B cell (primary cell): ENCODE measurements at regions not wholly inside any gene's neighbourhood (a gene's known extent, or its start where the extent isn't known, plus 50 kb on each side); places are given as distances from the start of the nearest gene placed in this dataset.

Experiments
- ATAC-seq: fragments of 200-7000 bp; cut with Tn5 transposase; one replicate; pipeline ENCODE4 v1.10.0; 2021; ENCODE audit warnings: low read depth, mild to moderate bottlenecking, moderate number of reproducible peaks, moderate library complexity
- CTCF ChIA-PET: fragments of 350-600 bp; sonication (Branson Sonifier 250); formaldehyde crosslinking; loops from one replicate; lab custom pipeline; 2021; ENCODE audit warnings: antibody characterized with exemption, inconsistent platforms; lab: Charles Lee
- POLR2A ChIA-PET: fragments of 350-600 bp; sonication (Branson Sonifier 250); formaldehyde crosslinking; loops from one replicate; lab custom pipeline; 2021; ENCODE audit warnings: antibody characterized with exemption; lab: Charles Lee
- DNase-seq: peaks from one replicate; pipeline ENCODE4 v3.0.0; 2013
- H2AFZ ChIP-seq: 2 replicates; pipeline ENCODE4 v1.6.1; 2012; ENCODE audit warnings: mild to moderate bottlenecking, low read depth, low read length; ENCODE audit not compliant: insufficient read depth, poor library complexity, severe bottlenecking
- H3K27ac ChIP-seq, 2 donors: 1 replicate in 1 of 2; 2 replicates in 1 of 2; pipeline ENCODE4 v1.5.1; 2012 to 2013; ENCODE audit warnings: low read length in 2 of 2, mild to moderate bottlenecking in 2 of 2, moderate library complexity in 1 of 2
- H3K27me3 ChIP-seq, 4 experiments: fragments of 200-600 bp in 1 of 4; sonication (generic) in 1 of 4; replicated peaks in 1 of 4; 1 replicate in 2 of 4; 2 replicates in 2 of 4; pipeline versions ENCODE4 v1.6.1 to v1.7.0; 2013 to 2016; ENCODE audit warnings: low read length in 3 of 4, mild to moderate bottlenecking in 2 of 4, mixed read lengths in 1 of 4, moderate library complexity in 1 of 4; ENCODE audit not compliant: insufficient read depth in 4 of 4, control insufficient read depth in 3 of 4; ENCODE audit errors: control extremely low read depth in 1 of 4
- H3K36me3 ChIP-seq, 2 experiments: replicated peaks in 1 of 2; 1 replicate in 1 of 2; 2 replicates in 1 of 2; pipeline versions ENCODE4 v1.6.1 to v1.7.1; 2013; ENCODE audit warnings: low read length in 1 of 2; ENCODE audit not compliant: insufficient read depth in 2 of 2, control insufficient read depth in 1 of 2; ENCODE audit errors: control extremely low read depth in 1 of 2, extremely low read depth in 1 of 2
- H3K4me1 ChIP-seq, 2 donors: fragments of 200-600 bp in 1 of 2; sonication (generic) in 1 of 2; 1 replicate in 1 of 2; 2 replicates in 1 of 2; pipeline versions ENCODE4 v1.5.1 to v1.6.1; 2013 to 2017; ENCODE audit warnings: low read length in 2 of 2; ENCODE audit not compliant: control insufficient read depth in 2 of 2, insufficient read depth in 2 of 2
- H3K4me2 ChIP-seq: replicated peaks from 2 replicates; pipeline ENCODE3; 2012; ENCODE audit warnings: mild to moderate bottlenecking, low read depth, low read length; ENCODE audit not compliant: poor library complexity, severe bottlenecking
- H3K4me3 ChIP-seq, 5 experiments: fragments of 200-600 bp in 1 of 5; sonication (generic) in 1 of 5; 1 replicate in 3 of 5; 2 replicates in 2 of 5; pipeline versions ENCODE4 v1.5.1 to v1.7.0; 2011 to 2016; ENCODE audit warnings: low read length in 4 of 5, mild to moderate bottlenecking in 4 of 5, low read depth in 2 of 5, control low read depth in 1 of 5, moderate library complexity in 1 of 5; ENCODE audit not compliant: insufficient read depth in 1 of 5; ENCODE audit errors: control extremely low read depth in 1 of 5, extremely low read depth in 1 of 5
- H3K79me2 ChIP-seq: fragments of 200-600 bp; sonication (generic); one replicate; pipeline ENCODE4 v1.6.0; 2016; ENCODE audit warnings: low read length; ENCODE audit not compliant: control insufficient read depth, insufficient read depth
- H3K9ac ChIP-seq: fragments of 200-600 bp; sonication (generic); 2 replicates; pipeline ENCODE4 v1.6.1; 2017; ENCODE audit warnings: mild to moderate bottlenecking, low read length, moderate library complexity
- H3K9me3 ChIP-seq, 3 donors: one replicate each; pipeline versions ENCODE4 v1.6.1 to v1.7.1; 2013; ENCODE audit warnings: low read length in 2 of 3; ENCODE audit not compliant: control insufficient read depth in 2 of 3, insufficient read depth in 1 of 3; ENCODE audit errors: control extremely low read depth in 1 of 3
- H4K20me1 ChIP-seq: 2 replicates; pipeline ENCODE4 v1.6.0; 2012; ENCODE audit warnings: mild to moderate bottlenecking, low read length; ENCODE audit not compliant: insufficient read depth, control insufficient read depth, poor library complexity, severe bottlenecking
- H3K27ac Mint-ChIP-seq: one replicate; pipeline ENCODE4 v1.8.0; 2021; ENCODE audit warnings: mixed read lengths
- H3K27me3 Mint-ChIP-seq: one replicate; pipeline ENCODE4 v1.8.0; 2021; ENCODE audit warnings: mixed read lengths
- H3K4me1 Mint-ChIP-seq: one replicate; pipeline ENCODE4 v1.8.0; 2021; ENCODE audit warnings: mixed read lengths
- H3K4me3 Mint-ChIP-seq: one replicate; pipeline ENCODE4 v1.8.0; 2021; ENCODE audit warnings: mixed read lengths
- H3K9me3 Mint-ChIP-seq: one replicate; pipeline ENCODE4 v1.8.0; 2022; ENCODE audit warnings: mixed read lengths; ENCODE audit not compliant: insufficient read depth
- EZH2 ChIP-seq: IDR thresholded peaks from 2 replicates; pipeline ENCODE4 v1.6.1; 2012; ENCODE audit warnings: borderline replicate concordance, low read depth, mild to moderate bottlenecking, moderate library complexity, low read length; ENCODE audit not compliant: insufficient read depth, poor library complexity, severe bottlenecking
- WGBS: methylation state at CpG from one replicate; pipeline ENCODE4 v1.1.5; 2013; ENCODE audit warnings: missing lambda C conversion rate; ENCODE audit not compliant: insufficient coverage; 5-methylcytosine and 5-hydroxymethylcytosine counted together
- intact Hi-C: fragments of 100-400 bp; cut with micrococcal nuclease; formaldehyde crosslinking; loops from one replicate; pipeline ENCODE4 v1.10.0; 2022
- TF ChIP-seq, protein P1 (sequence below): fragments of 200-600 bp; IDR thresholded peaks from one replicate; pipeline ENCODE4 v1.8.0; 2022; ENCODE audit warnings: antibody characterized with exemption, mild to moderate bottlenecking

DNA sequence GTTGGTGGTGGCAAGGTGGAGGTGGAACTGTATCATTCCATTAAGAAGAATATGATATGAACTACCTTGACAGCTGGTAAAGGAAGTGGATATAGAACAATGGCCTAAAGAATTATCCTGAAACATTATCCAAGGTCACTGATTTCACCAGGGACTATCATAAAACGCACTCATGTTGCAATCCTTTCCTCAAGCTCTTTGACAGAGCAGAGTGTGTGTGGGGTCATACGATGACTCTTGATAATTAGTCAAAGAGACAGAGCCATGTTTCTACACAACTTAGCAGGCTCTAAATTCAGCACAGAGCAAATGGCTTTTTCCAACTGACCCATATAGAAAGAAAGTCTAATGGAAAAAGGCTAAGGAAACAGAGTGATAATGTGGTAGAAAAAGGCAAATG, 126.4 kb upstream of the ANKFN1 start:
- ChIA-PET POLR2A (no interaction called here), CTCF (no interaction called here)
- H3K9me3 ChIP-seq: no peaks in the 10 kb centered on the region
- no peaks in the 10 kb centered on the region for H3K79me2 ChIP-seq
- TF ChIP-seq, protein P1, sequence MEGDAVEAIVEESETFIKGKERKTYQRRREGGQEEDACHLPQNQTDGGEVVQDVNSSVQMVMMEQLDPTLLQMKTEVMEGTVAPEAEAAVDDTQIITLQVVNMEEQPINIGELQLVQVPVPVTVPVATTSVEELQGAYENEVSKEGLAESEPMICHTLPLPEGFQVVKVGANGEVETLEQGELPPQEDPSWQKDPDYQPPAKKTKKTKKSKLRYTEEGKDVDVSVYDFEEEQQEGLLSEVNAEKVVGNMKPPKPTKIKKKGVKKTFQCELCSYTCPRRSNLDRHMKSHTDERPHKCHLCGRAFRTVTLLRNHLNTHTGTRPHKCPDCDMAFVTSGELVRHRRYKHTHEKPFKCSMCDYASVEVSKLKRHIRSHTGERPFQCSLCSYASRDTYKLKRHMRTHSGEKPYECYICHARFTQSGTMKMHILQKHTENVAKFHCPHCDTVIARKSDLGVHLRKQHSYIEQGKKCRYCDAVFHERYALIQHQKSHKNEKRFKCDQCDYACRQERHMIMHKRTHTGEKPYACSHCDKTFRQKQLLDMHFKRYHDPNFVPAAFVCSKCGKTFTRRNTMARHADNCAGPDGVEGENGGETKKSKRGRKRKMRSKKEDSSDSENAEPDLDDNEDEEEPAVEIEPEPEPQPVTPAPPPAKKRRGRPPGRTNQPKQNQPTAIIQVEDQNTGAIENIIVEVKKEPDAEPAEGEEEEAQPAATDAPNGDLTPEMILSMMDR: no peak
- no peak for TF ChIP-seq EZH2
- no peak overlapping the region for H3K4me3 ChIP-seq
- H3K9ac ChIP-seq: no peak overlapping the region
- H3K27ac Mint-ChIP-seq: no peak overlapping the region
- WGBS: no CpG with 5 or more reads among the region's 2 CpGs
- intact Hi-C loops: no loop called here
- DNase-seq: no peak
- no peaks in the 10 kb centered on the region for H3K27me3 ChIP-seq
- no peak overlapping the region for H3K4me2 ChIP-seq
- no peak overlapping the region for H3K27ac ChIP-seq
- H4K20me1 ChIP-seq: no peaks in the 10 kb centered on the region
- H3K4me1 Mint-ChIP-seq: no peaks in the 10 kb centered on the region
- no peaks in the 10 kb centered on the region for H3K4me1 ChIP-seq
- H3K36me3 ChIP-seq: no peaks in the 10 kb centered on the region
- H3K4me3 Mint-ChIP-seq: no peak overlapping the region
- H2AFZ ChIP-seq: no peak overlapping the region
- ATAC-seq: no peak
- peaks cover 2% of the 10 kb centered on the region for H3K27me3 Mint-ChIP-seq
- no peaks in the 10 kb centered on the region for H3K9me3 Mint-ChIP-seq

DNA sequence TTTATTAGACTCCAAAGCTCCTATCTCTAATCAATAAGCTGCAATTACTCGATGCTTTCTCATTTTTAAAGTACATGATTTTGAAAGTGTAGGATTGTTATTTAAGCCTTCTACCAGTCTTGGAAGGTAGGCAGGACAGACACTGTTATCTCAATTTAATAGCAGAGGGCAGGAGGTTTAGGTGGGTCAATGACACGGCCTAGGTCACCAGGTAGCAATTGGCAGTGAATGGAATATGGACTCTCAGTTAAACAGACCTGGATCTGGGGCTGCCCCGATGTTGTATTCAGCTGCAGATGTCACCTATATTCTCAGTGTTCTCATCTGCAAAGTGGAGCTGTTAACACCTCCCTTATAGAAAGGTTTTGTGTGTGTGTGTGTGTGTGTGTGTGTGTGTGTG, 124.4 kb upstream of the ANKFN1 start:
- 88% methylated on average over 1 of the region's 3 CpGs for WGBS
- CTCF ChIA-PET: no interaction called here

More for the DNA sequence above, 124.4 kb upstream of the ANKFN1 start:
- Histone ChIP-seq H4K20me1 (no peaks in the 10 kb centered on the region), H3K27me3 (no peaks in the 10 kb centered on the region), H3K4me2 (no peak overlapping the region), H3K4me3 (no peak overlapping the region), H3K9ac (no peak overlapping the region), H3K9me3 (no peaks in the 10 kb centered on the region), H2AFZ (no peak overlapping the region), H3K36me3 (no peaks in the 10 kb centered on the region), H3K27ac (no peak overlapping the region), H3K79me2 (no peaks in the 10 kb centered on the region), H3K4me1 (no peaks in the 10 kb centered on the region)
- no peak for DNase-seq
- ATAC-seq: no peak
- H3K4me1 Mint-ChIP-seq: no peaks in the 10 kb centered on the region
- no peaks in the 10 kb centered on the region for H3K9me3 Mint-ChIP-seq
- no peak overlapping the region for H3K27ac Mint-ChIP-seq
- intact Hi-C loops: no loop called here
- POLR2A ChIA-PET: no interaction called here
- H3K27me3 Mint-ChIP-seq: peaks cover 10% of the 10 kb centered on the region
- H3K4me3 Mint-ChIP-seq: no peak overlapping the region
- TF ChIP-seq, protein P1: no peak
- TF ChIP-seq EZH2: no peak
